Limb (tissue), 2 donors: ENCODE measurements at regions not wholly inside any gene's neighbourhood (a gene's known extent, or its start where the extent isn't known, plus 50 kb on each side); places are given as distances from the start of the nearest gene placed in this dataset.

ENCODE experiments used
- DNase-seq, 2 donors: peaks; one replicate each; pipeline ENCODE4 v3.0.0-alpha.2; 2016; ENCODE audit errors: extremely low spot score in 2 of 2

- DNase-seq = no peak
Observed at GRCh38 chr2:12577091-12577490, 139.6 kb upstream of the TRIB2 start.

- DNase-seq = no peak
Observed at GRCh38 chr2:12577567-12578253, 139.0 kb upstream of the TRIB2 start.

GRCh38 chr2:12579018-12579417 lies 137.7 kb upstream of the TRIB2 start:
- DNase-seq = no peak

GRCh38 chr2:12584338-12584737 lies 132.4 kb upstream of the TRIB2 start:
- DNase-seq = no peak

- no peak for DNase-seq
Observed at GRCh38 chr2:12585784-12586183, 131.0 kb upstream of the TRIB2 start.

- DNase-seq = no peak
Observed at GRCh38 chr2:12587228-12587627, 129.5 kb upstream of the TRIB2 start.

GRCh38 chr2:12587729-12588522 lies 128.8 kb upstream of the TRIB2 start:
- DNase-seq = no peak

- no peak for DNase-seq
Observed at GRCh38 chr2:12588986-12589385, 127.8 kb upstream of the TRIB2 start.

GRCh38 chr2:12589802-12590320 lies 126.9 kb upstream of the TRIB2 start:
- no peak for DNase-seq

GRCh38 chr2:12592296-12592695 lies 124.4 kb upstream of the TRIB2 start:
- no peak for DNase-seq

- no peak for DNase-seq
Observed at GRCh38 chr2:12594590-12594989, 122.1 kb upstream of the TRIB2 start.

- DNase-seq = no peak
Observed at GRCh38 chr2:12596771-12597170, 120.0 kb upstream of the TRIB2 start.

- DNase-seq = no peak
Observed at GRCh38 chr2:12597610-12598009, 119.1 kb upstream of the TRIB2 start.

GRCh38 chr2:12602661-12603060 lies 114.1 kb upstream of the TRIB2 start:
- DNase-seq = no peak

- no peak for DNase-seq
Observed at GRCh38 chr2:12603781-12604295, 112.9 kb upstream of the TRIB2 start.

- no peak for DNase-seq
Observed at GRCh38 chr2:12604341-12604740, 112.4 kb upstream of the TRIB2 start.

GRCh38 chr2:12605366-12605765 lies 111.4 kb upstream of the TRIB2 start:
- DNase-seq = no peak

GRCh38 chr2:12605936-12606335 lies 110.8 kb upstream of the TRIB2 start:
- no peak for DNase-seq

- DNase-seq = peak in 1 of 2 donors; percentile 53
Observed at GRCh38 chr2:12606472-12607000, 110.2 kb upstream of the TRIB2 start.

- DNase-seq = no peak
Observed at GRCh38 chr2:12607971-12608370, 108.8 kb upstream of the TRIB2 start.

- DNase-seq = no peak
Observed at GRCh38 chr2:12610314-12610713, 106.4 kb upstream of the TRIB2 start.

- DNase-seq = no peak
Observed at GRCh38 chr2:12612168-12612567, 104.6 kb upstream of the TRIB2 start.
